Activated CD8-positive, alpha-beta memory T cell treated with anti-CD3 and anti-CD28 coated beads for 36 hours (primary cell): ENCODE measurements at regions not wholly inside any gene's neighbourhood (a gene's known extent, or its start where the extent isn't known, plus 50 kb on each side); places are given as distances from the start of the nearest gene placed in this dataset.

Experiments used
- CTCF ChIA-PET: fragments of 350-600 bp; sonication (Branson Sonifier 250); formaldehyde crosslinking; loops from one replicate; lab custom pipeline; 2021; ENCODE audit warnings: antibody characterized with exemption; lab: Charles Lee
- POLR2A ChIA-PET: fragments of 350-600 bp; sonication (Branson Sonifier 250); formaldehyde crosslinking; loops from one replicate; lab custom pipeline; 2021; ENCODE audit warnings: antibody characterized with exemption; lab: Charles Lee

- ChIA-PET CTCF (no interaction called here), POLR2A (no interaction called here)
Measured at GRCh38 chr5:27437594-27438200, 399.3 kb upstream of the CDH9 start.

GRCh38 chr5:27434335-27434734 lies 395.9 kb upstream of the CDH9 start:
- ChIA-PET CTCF (no interaction called here), POLR2A (no interaction called here)

GRCh38 chr5:27414099-27414498 lies 375.7 kb upstream of the CDH9 start:
- CTCF ChIA-PET = interaction anchor here (0.6 kb wide), 1 partner anchor 91 kb away, joined by 4 read pairs; no protein-coding TSS in a partner anchor
- POLR2A ChIA-PET = no interaction called here

- POLR2A ChIA-PET = no interaction called here
- CTCF ChIA-PET = no interaction called here
Measured at GRCh38 chr5:27412384-27412783, 374.0 kb upstream of the CDH9 start.

GRCh38 chr5:27406020-27406419 lies 367.6 kb upstream of the CDH9 start:
- ChIA-PET POLR2A (no interaction called here), CTCF (no interaction called here)

- ChIA-PET CTCF (no interaction called here), POLR2A (no interaction called here)
Measured at GRCh38 chr5:27403243-27403882, 365.0 kb upstream of the CDH9 start.

- ChIA-PET POLR2A (no interaction called here), CTCF (no interaction called here)
Measured at GRCh38 chr5:27402828-27403227, 364.4 kb upstream of the CDH9 start.

GRCh38 chr5:27396998-27397397 lies 358.6 kb upstream of the CDH9 start:
- POLR2A ChIA-PET = no interaction called here
- CTCF ChIA-PET = no interaction called here

- POLR2A ChIA-PET = no interaction called here
- CTCF ChIA-PET = no interaction called here
Measured at GRCh38 chr5:27392716-27393115, 354.3 kb upstream of the CDH9 start.

- ChIA-PET CTCF (no interaction called here), POLR2A (no interaction called here)
Measured at GRCh38 chr5:27389696-27390095, 351.3 kb upstream of the CDH9 start.

- ChIA-PET POLR2A (no interaction called here), CTCF (no interaction called here)
Measured at GRCh38 chr5:27388755-27389154, 350.4 kb upstream of the CDH9 start.

- CTCF ChIA-PET = no interaction called here
- POLR2A ChIA-PET = no interaction called here
Measured at GRCh38 chr5:27387535-27388073, 349.2 kb upstream of the CDH9 start.

- CTCF ChIA-PET = no interaction called here
- POLR2A ChIA-PET = no interaction called here
Measured at GRCh38 chr5:27381686-27382085, 343.3 kb upstream of the CDH9 start.

GRCh38 chr5:27377626-27378025 lies 339.2 kb upstream of the CDH9 start:
- CTCF ChIA-PET = no interaction called here
- POLR2A ChIA-PET = no interaction called here

GRCh38 chr5:27353970-27354369 lies 315.6 kb upstream of the CDH9 start:
- CTCF ChIA-PET = no interaction called here
- POLR2A ChIA-PET = no interaction called here

GRCh38 chr5:27353540-27353939 lies 315.2 kb upstream of the CDH9 start:
- ChIA-PET CTCF (no interaction called here), POLR2A (no interaction called here)

GRCh38 chr5:27341342-27341741 lies 303.0 kb upstream of the CDH9 start:
- ChIA-PET POLR2A (no interaction called here), CTCF (no interaction called here)

- POLR2A ChIA-PET = no interaction called here
- CTCF ChIA-PET = no interaction called here
Measured at GRCh38 chr5:27336817-27337216, 298.4 kb upstream of the CDH9 start.

- ChIA-PET POLR2A (no interaction called here), CTCF (no interaction called here)
Measured at GRCh38 chr5:27328480-27328879, 290.1 kb upstream of the CDH9 start.

- CTCF ChIA-PET = no interaction called here
- POLR2A ChIA-PET = no interaction called here
Measured at GRCh38 chr5:27325513-27325912, 287.1 kb upstream of the CDH9 start.

- POLR2A ChIA-PET = no interaction called here
Measured at GRCh38 chr5:27318701-27319100, 280.3 kb upstream of the CDH9 start.

More at GRCh38 chr5:27318701-27319100, 280.3 kb upstream of the CDH9 start:
- CTCF ChIA-PET = no interaction called here
